EH (cell line): ENCODE measurements at regions not wholly inside any gene's neighbourhood (a gene's known extent, or its start where the extent isn't known, plus 50 kb on each side); places are given as distances from the start of the nearest gene placed in this dataset.
"Not testable (repeated sequence)": the region's sequence is repeated elsewhere in the genome, so short reads cannot be mapped to it uniquely, and the experiment has no call there.

Experiments
- DNase-seq: peaks from one replicate; pipeline ENCODE4 v3.0.0-alpha.2; 2015; ENCODE audit warnings: low read depth

GRCh38 chr18:8913606-8914403 is 188.7 kb upstream of the NDUFV2 start:
- not testable (repeated sequence) for DNase-seq

GRCh38 chr18:8914404-8915264 is 187.9 kb upstream of the NDUFV2 start:
- DNase-seq: not testable (repeated sequence)

GRCh38 chr18:8920856-8921787 is 181.4 kb upstream of the NDUFV2 start:
- peak; percentile 16 for DNase-seq

- DNase-seq: no peak
Measured at GRCh38 chr18:8926464-8926863, 176.0 kb upstream of the NDUFV2 start.

- DNase-seq: no peak
Measured at GRCh38 chr18:8928044-8928443, 174.5 kb upstream of the NDUFV2 start.

GRCh38 chr18:8928847-8929780 is 173.4 kb upstream of the NDUFV2 start:
- DNase-seq: peak; percentile 20

GRCh38 chr18:8930990-8931616 is 171.4 kb upstream of the NDUFV2 start:
- peak; percentile 11 for DNase-seq

- no peak for DNase-seq
Measured at GRCh38 chr18:8932866-8933265, 169.6 kb upstream of the NDUFV2 start.

- DNase-seq: peak; percentile 69
Measured at GRCh38 chr18:8933714-8934284, 168.7 kb upstream of the NDUFV2 start.

- not testable (repeated sequence) for DNase-seq
Measured at GRCh38 chr18:8935346-8935745, 167.2 kb upstream of the NDUFV2 start.

- DNase-seq: no peak
Measured at GRCh38 chr18:8936619-8937018, 165.9 kb upstream of the NDUFV2 start.

- peak; percentile 67 for DNase-seq
Measured at GRCh38 chr18:8937160-8938094, 165.1 kb upstream of the NDUFV2 start.

GRCh38 chr18:8938817-8939216 is 163.7 kb upstream of the NDUFV2 start:
- DNase-seq: peak; percentile 73

GRCh38 chr18:8942021-8942908 is 160.2 kb upstream of the NDUFV2 start:
- DNase-seq: peak; percentile 46

GRCh38 chr18:8942909-8943545 is 159.5 kb upstream of the NDUFV2 start:
- DNase-seq: peak; percentile 39

- peak; percentile 96 for DNase-seq
Measured at GRCh38 chr18:8943900-8944870, 158.3 kb upstream of the NDUFV2 start.
